NCI-H2107 treated with DMSO at 0.1 percent for 48 hours (cell line): ENCODE measurements at regions not wholly inside any gene's neighbourhood (a gene's known extent, or its start where the extent isn't known, plus 50 kb on each side); places are given as distances from the start of the nearest gene placed in this dataset.
A peak's percentile ranks its signal among the peaks of the same experiment; 100 is the strongest.

Experiments used
- DNase-seq: peaks from one replicate; lab custom pipeline; 2025; ENCODE audit not compliant: unreplicated experiment; lab: John Stamatoyannopoulos, UW

DNA sequence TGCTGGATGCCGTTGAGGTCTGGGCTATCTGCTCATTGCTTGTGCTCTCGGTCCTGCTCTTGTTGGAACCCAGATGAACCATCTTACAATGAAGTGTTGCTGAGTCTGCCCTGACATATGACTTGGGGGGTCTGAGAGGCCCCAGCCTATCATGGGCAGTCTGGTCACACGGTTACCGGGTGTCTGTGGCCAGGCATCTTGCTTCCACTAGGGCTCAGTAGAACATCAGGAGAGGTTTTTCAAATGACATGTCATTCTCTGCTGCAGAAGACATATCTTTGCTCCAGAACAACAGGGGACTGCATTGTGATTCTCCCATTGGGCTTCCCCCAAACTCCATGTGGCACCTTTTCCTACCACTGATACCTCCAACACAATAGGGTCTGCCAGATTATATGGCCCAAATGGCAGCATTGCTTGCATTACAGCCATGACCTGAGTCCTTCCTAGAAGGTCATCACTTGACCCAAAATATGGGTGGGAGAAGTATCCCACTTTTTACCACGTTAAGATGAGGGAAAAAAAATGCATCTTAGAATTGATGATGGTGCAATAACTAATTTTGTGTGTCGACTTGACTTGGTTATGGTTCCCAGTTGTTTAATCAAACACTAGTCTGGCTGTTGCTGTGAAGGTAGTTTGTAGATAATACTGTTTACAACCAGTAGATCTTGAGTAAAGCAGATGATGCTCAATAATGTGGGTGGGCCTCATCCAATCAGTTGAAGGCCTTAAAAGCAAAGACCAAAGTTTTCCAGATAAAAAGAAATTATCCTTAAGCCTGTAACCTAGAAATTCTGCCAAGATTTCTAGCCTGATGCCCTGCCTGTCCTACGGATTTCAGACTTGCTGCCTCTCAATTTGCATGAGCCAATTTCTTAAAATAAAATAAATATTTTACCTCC is 241.0 kb downstream of the QKI start:
- DNase-seq: no peak

DNA sequence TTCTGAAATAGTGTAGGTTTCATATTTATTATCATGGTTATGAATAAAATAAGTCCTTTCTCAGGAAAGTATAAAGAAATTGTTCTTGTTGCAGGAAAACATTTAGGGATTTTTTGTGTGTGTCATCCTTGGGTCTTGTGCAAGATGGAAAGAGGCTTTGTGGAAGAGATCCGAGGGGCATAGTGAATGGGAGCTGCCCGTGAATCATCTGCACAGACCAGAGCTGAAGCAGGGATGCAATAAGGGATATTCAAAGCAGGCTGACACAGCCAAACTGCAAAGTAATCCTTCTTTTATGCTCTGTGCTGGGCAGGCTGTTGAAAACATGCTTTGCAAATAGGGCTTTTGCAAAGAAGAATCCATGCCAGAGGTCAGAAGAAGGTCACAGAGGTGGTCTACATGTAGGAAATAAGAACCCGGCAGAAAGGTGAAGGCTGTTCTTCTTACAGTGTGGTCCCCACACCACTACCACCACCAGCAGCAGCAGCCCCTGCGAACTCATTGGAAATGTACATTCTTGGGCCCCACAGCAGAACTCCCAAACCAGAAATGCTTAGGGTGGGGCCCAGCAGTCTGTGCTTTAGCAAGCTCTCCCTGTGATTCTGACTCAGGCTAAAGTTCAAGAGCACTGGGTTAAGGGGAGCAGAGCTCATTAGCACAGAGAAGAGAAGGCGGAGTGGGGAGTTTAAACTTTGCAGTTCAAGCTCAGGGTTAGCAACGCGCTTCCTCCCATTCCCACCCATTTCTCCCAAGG is 237.6 kb downstream of the QKI start:
- DNase-seq: no peak

DNA sequence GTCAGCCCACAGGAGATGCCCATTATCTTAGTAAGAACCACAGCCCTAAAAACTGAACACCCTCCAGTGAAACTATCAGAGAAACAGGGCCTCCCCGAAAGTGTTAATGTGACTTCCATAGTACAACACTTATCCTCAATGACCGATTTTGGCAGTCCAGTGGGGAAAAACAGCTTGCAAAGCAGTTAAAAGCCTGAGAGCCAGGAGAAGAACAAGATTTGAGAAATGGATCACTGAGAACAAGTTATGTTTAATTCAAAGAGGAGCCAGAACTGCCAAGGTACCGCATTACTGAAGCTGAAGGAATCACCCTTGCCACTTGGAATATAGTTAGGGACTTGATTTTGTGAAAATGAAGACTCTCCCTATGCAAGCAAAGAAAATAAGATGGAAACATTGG is 236.9 kb downstream of the QKI start:
- DNase-seq: no peak

DNA sequence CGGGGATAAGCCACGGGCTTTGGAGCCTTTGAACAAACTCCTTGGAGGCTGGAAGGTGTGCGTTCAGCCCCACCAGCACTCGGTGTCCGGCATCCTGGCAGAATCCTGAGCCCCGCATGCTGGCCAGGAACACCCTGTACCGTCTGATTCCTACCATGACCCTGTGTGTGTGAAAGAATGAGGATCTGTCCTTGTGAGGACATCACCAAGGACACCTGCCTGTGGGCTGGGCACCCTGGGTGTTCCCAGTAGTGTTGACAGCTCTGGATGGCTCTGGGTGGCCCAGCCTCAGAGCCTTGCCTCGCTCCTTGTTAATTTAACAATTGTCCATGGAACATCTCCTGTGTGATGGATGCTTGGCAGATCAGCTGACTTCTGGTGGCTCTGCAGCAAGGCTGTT is 234.3 kb downstream of the QKI start:
- no peak for DNase-seq

DNA sequence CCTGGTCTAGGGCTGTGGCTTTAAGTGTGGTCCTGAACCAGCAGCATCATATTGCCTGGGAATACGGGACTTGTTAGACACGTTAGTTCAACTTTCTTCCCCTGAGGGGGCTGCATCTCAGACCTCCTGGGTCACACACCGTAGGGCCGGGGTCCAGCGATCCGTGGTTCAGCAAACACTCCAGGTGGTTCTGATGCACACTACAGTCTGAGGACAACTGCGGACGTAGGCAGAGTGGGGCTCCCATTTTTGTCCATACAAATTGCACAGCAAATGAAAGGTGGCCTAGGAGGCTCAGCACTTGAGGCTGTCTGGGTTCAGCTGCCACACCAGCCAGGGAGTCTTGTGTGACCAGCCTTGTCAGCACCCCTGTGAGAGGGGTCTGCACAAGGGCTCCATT is 233.1 kb downstream of the QKI start:
- DNase-seq: no peak

DNA sequence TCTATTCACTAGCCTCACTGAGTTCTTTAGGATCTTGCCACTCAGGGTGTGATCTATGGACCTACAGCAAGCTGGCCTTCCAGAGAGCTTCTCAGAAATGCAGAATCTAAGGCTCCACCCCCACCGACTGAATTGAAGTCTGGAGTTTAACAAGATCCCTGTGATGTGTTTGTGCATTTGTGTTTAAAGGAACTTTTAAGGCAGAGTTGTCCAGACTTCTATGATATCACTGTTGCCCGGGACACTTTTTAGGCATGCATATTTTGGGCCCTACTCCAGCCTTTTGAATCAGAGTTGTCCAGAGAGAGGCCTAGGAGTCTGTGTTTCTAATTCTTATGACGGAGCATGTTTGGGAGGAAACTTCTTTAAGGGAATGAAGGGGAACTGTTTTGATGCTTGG is 232.3 kb downstream of the QKI start:
- no peak for DNase-seq

DNA sequence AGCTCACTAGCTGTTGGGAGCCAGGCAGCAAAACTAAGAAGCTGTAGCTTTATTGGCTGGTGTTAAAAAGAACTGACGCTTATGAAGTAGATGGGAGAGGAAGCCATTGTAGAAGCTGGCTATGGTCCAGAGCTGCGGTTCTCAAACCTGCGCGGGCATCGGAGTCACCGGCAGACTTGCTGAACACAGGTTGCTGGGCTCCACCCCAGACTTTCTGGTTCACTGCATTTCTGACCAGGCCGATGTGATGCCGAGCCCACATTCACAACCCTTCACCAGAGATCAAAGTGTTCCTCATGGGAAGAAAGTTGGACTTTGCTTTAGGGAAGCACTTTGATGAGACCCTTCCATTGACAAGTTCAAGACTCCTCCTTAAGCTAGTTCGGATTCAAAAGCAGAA is 231.6 kb downstream of the QKI start:
- DNase-seq: no peak

DNA sequence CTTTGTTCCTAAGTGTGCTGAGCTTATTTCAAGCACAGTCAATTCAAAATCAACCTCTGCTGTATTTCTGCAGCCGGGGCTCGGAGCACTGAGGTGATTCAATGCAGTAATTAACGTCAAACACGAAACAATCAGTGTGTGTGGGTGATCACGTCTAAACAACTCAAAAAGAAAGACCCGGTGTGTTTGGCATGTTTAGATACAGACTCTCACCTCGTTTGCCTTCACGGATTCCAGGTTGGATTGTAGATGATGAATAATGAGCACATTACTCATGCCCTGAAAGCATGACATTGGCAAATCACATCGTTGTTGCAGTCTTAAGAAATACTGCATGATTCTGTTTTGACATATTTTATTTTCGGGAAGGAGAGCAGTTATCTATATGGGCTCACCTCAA is 231.0 kb downstream of the QKI start:
- DNase-seq: no peak

DNA sequence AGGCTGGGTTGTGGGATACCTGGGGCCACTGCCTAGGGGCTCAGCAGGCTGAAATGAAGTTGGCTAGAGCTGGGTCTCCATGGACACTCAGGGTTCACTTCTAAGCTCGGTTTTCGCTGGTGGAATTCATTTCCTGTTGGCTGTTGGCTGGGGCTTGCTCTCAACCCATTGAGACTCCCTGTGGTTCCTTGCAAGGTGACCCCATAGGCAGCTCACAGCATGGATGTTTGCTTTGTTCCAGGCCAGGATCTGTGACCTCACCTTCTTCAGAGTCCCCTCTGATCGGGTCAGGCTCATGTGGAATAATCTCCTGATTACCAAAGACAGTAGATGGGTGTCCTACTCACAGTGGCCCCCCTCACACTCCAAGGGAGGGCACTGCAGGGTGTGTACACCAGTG is 229.3 kb downstream of the QKI start:
- no peak for DNase-seq

DNA sequence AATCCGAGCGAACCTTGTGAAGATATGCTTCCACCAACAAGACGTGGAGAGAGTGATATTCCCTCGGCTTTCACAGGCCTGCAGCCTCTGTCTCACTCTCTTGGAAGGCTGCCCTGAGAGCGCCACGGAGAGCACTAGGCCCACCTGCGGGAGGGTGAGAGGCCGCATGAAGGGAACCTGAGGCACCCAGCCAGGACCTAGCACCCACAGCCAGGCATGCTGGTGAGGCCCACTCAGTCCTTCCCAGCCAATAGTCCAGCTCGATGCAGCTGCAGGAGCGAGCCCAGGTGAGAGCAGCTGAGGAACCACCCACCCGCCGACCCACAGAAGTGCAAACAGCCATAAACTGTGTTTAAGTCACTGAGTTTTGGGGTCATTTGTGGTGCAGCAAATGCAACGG is 227.2 kb downstream of the QKI start:
- DNase-seq: no peak

DNA sequence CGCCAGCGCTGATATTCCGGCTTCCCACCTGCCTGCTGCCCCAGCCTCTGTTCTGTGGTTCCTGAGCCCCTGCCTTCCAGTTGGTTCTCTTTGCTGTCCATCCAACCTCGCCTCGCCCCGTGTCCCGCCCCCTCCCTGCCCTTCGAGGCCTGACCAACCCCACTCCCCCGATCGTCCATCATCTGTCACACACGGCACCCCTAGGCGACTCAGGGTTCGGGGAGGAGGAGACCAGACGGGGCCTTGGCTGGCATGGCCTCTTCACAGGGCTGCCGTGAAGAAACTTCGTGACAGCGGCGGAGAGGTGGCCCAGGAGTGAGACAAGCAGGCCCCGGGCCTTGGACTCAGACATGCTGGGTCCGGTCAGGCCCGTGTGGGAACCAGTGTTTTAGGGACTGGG is 226.1 kb downstream of the QKI start:
- DNase-seq: no peak

DNA sequence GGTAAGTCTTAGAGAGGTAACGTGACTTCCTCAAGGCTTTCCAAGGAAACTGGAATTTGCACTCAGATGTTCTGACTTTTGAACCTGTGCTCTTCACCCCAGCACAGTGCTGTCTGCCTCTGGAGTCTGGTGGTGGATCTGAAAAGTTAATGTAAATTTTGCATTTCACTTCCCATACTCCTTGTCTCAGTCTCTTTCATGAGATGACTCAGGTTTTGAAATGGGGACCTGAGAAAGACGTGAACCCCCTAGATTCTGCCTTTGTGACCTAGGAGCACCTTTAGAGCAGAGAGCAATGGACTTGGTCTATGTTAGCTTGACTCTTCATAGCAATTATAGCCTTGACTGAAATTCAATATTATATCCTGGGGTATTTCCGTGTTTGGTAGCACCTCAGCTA is 223.0 kb downstream of the QKI start:
- no peak for DNase-seq

DNA sequence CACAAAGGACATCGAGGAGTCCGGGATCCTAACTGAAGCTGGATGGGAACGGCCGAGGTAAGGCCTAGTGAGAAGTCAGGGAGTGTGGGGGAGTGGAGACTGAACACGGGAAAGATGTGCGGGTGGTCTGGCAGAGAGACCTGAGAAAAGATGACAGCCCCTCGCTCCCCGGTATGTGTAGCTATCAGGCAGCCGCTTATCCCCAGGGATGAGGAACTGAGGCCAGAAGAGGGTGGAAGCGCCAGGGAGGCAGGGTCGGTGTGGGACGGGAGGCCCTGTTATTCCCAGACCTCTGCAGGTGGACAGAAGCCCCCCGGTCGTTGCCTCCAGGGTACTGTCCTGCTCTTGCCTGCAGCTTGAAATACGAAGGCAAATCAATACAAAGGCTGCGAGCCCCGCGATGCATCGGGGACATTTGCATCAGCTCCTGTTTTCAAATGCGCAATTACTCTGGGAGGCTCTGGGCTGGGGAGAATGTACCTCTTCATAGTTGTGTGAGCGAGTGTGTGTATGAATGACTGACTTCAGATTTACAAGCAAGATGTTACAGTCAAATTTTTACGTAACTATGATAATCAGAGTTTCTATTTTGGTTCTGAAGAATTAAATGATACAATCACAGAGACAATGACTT is 221.3 kb downstream of the QKI start:
- DNase-seq: no peak

DNA sequence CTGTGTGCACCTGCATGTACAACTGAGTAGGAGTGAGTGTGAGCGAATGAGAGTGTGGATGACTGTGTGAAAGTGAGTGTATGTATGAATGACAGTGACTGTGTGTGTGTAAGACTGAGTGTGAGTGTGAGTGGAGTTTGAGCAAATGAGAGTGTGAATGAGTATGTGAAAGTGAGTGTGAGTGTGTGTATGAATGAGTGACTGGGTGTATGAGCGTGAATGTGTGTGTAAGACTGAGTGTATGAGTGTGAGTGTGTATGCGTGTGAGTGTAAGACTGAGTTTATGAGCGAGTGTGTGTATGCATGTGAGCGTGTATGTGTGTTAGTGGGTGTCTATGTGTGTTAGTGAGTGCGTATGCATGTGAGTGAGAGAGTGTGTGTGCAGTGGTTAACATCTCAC is 220.8 kb downstream of the QKI start:
- no peak for DNase-seq

DNA sequence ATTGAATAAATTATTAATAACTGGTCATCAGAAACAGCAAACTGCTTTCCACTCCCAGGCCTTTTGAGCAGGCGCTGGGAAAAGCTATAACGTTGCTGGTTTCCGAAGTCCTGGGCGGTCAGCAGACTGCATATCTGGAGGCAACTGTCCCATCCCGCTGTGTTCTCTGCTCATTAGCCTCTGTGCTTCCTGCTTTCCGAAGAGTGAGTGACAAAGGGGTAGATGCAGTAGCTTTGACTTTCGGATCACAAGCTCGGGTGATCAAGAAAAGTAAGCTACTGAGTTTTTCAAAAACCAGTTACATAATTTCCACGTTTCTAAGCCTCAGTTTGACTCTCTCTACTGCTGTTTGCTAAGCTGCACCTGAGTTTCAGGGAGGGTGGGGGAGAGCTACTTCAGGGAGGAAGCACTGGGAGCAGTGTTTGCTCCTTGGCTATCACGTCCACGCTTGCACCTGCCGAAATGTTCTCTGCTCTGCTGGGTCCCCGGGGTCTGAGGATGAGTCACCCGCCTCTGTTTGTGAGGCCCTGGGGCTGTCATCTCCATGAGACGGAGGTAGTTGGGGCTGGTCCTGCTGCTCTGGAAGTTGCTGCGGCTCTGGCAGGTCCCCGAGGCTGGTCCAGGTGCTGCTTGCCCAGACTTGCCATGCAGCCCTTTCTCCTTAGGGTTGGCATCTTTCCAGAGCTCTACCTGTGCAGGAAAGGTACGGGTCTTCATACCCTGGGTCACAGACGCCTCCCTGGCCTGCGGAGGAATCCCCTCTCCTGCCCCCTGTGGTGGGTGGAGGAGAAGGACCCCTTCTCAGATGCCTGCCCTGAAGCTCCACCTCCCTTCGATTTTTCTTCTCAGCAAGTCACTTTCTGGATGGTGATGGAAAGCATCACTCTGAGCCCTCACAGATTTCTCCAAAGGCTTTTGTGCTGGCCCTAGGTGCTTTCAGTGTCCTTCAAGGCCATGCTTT is 220.0 kb downstream of the QKI start:
- peak; percentile 1 for DNase-seq

DNA sequence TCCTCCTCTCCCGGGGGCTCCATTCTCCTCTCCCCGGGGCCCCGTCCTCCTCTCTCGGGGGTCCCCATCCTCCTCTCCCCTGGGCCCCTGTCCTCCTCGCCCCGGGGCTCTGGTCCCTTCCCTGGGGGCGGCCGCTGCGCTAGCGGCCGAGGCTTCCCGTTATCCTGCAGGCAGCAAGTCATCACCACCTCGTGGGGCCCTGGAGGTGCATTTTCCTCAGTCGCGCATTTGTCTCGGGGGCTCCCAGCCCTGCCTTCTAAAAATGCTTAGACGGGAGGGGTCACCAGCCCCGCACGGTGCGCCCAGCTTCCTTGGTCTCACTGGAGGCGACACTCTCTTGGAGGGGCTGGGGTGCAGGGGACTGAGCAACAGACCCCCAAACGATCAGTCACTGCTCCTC is 216.5 kb downstream of the QKI start:
- no peak for DNase-seq

DNA sequence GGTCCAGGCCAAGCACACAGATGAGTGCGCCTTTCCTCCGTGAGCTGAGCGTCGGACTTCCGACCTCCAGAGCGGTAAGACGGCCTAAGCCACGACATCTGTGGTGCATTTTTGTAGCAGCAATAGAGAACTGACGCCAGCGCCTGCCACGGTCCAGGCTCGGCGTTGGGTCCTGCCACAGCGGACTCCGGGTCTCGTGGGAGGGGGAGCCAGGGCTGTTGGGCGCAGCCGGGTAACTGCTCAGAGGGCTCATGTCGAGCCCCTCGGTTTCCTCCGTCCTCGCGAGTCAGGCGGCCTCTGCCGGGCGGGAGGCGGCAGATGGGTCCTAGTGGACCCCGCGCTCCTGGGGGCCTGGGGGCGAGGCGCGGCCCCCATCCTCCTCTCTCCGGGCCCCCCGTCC is 216.1 kb downstream of the QKI start:
- DNase-seq: no peak

DNA sequence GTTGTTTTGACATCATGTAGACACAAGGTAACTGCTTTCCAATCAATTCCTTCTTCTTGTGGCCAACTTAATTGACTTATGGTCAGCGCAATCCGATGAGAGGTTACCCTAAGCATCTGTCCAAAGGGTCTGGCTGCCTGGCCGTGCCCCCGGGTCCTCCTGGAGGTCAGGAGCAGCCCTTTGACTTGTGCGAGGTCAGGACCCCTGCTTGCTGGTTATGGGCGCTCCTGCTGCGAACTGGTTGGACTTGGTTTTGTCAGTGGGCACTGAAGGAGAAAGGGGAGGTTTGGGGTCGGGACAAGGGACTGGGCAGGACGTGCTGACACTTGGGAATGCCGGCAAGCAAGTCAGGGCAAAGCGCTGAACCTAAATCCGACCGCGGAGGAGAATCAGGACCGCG is 215.6 kb downstream of the QKI start:
- no peak for DNase-seq
